ENCODE measurements at regions not wholly inside any gene's neighbourhood (a gene's known extent, or its start where the extent isn't known, plus 50 kb on each side); places are given as distances from the start of the nearest gene placed in this dataset.

- no peak for DNase-seq (ENCODE audit: low read depth)
- no peak for TF ChIP-seq CTCF (IDR thresholded peaks at IDR 0.05; ENCODE audit: insufficient read depth, low read depth, low read length, missing control alignments)
- H3K4me3 ChIP-seq (ENCODE audit: low read depth, low read length), result no peak overlapping the region
Measured at GRCh38 chr21:36564647-36565046, 84.7 kb upstream of the CLDN14 start.

GRCh38 chr21:36565540-36565939, 85.6 kb upstream of the CLDN14 start:
- no peak for DNase-seq (ENCODE audit: low read depth)
- no peak for TF ChIP-seq CTCF (IDR thresholded peaks at IDR 0.05; ENCODE audit: insufficient read depth, low read depth, low read length, missing control alignments)
- H3K4me3 ChIP-seq (ENCODE audit: low read depth, low read length), result no peak overlapping the region

- TF ChIP-seq CTCF (IDR thresholded peaks at IDR 0.05; ENCODE audit: insufficient read depth, low read depth, low read length, missing control alignments), result no peak
- no peak for DNase-seq (ENCODE audit: low read depth)
- no peak overlapping the region for H3K4me3 ChIP-seq (ENCODE audit: low read depth, low read length)
Measured at GRCh38 chr21:36566644-36567043, 86.7 kb upstream of the CLDN14 start.

GRCh38 chr21:36567216-36567885, 87.4 kb upstream of the CLDN14 start:
- H3K4me3 ChIP-seq (ENCODE audit: low read depth, low read length), result no peak overlapping the region
- DNase-seq (ENCODE audit: low read depth), result no peak
- TF ChIP-seq CTCF (IDR thresholded peaks at IDR 0.05; ENCODE audit: insufficient read depth, low read depth, low read length, missing control alignments), result no peak

- no peak for DNase-seq (ENCODE audit: low read depth)
- H3K4me3 ChIP-seq (ENCODE audit: low read depth, low read length), result no peak overlapping the region
- TF ChIP-seq CTCF (IDR thresholded peaks at IDR 0.05; ENCODE audit: insufficient read depth, low read depth, low read length, missing control alignments), result no peak
Measured at GRCh38 chr21:36569511-36569910, 89.6 kb upstream of the CLDN14 start.

- no peak for DNase-seq (ENCODE audit: low read depth)
- no peak overlapping the region for H3K4me3 ChIP-seq (ENCODE audit: low read depth, low read length)
- TF ChIP-seq CTCF (IDR thresholded peaks at IDR 0.05; ENCODE audit: insufficient read depth, low read depth, low read length, missing control alignments), result no peak
Measured at GRCh38 chr21:36571556-36571955, 91.6 kb upstream of the CLDN14 start.

GRCh38 chr21:36572039-36572438, 92.1 kb upstream of the CLDN14 start:
- no peak for TF ChIP-seq CTCF (IDR thresholded peaks at IDR 0.05; ENCODE audit: insufficient read depth, low read depth, low read length, missing control alignments)
- no peak for DNase-seq (ENCODE audit: low read depth)
- no peak overlapping the region for H3K4me3 ChIP-seq (ENCODE audit: low read depth, low read length)
